PC-3 (cell line): ENCODE measurements at regions not wholly inside any gene's neighbourhood (a gene's known extent, or its start where the extent isn't known, plus 50 kb on each side); places are given as distances from the start of the nearest gene placed in this dataset.

ENCODE experiments used
- EZH2 ChIP-seq: fragments of 300-600 bp; sonication (generic); IDR thresholded peaks from one replicate; pipeline ENCODE4 v1.6.1; 2017; ENCODE audit warnings: antibody characterized with exemption, mild to moderate bottlenecking, low read length; ENCODE audit not compliant: unreplicated experiment
- EZH2phosphoT487 ChIP-seq: fragments of 300-600 bp; sonication (generic); IDR thresholded peaks from 2 replicates; pipeline ENCODE4 v1.6.1; 2018; ENCODE audit warnings: mild to moderate bottlenecking, antibody characterized with exemption, low read length, borderline replicate concordance
- TF ChIP-seq, protein P1 (sequence below): fragments of 300-600 bp; sonication (generic); conservative IDR thresholded peaks from 2 replicates; pipeline ENCODE4 v1.5.1; 2017; ENCODE audit warnings: antibody characterized with exemption, low read depth, mild to moderate bottlenecking, low read length

DNA sequence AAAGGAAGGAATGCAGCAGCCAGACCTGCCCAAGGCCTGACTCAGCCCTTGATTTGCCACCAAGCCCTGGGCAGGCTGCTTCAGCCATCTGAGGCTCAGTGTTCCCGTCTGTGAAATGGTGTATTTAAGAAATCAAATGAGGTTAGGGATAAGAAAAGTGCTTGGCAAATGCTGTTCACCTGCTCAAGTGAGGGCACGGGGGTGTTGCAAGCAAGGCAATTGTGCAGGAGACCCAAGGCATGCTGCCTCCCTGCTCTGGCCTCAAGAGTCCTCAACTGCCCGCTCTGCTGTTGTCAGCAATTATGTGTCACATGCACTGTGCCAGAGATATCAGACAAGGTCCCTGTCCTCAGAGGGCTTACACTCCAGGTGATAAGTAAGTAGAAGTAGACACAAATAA, 101.8 kb downstream of the TPRA1 start:
- TF ChIP-seq, protein P1, sequence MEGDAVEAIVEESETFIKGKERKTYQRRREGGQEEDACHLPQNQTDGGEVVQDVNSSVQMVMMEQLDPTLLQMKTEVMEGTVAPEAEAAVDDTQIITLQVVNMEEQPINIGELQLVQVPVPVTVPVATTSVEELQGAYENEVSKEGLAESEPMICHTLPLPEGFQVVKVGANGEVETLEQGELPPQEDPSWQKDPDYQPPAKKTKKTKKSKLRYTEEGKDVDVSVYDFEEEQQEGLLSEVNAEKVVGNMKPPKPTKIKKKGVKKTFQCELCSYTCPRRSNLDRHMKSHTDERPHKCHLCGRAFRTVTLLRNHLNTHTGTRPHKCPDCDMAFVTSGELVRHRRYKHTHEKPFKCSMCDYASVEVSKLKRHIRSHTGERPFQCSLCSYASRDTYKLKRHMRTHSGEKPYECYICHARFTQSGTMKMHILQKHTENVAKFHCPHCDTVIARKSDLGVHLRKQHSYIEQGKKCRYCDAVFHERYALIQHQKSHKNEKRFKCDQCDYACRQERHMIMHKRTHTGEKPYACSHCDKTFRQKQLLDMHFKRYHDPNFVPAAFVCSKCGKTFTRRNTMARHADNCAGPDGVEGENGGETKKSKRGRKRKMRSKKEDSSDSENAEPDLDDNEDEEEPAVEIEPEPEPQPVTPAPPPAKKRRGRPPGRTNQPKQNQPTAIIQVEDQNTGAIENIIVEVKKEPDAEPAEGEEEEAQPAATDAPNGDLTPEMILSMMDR: no peak
- TF ChIP-seq EZH2 (no peak), EZH2phosphoT487 (no peak)
